ENCODE measurements at regions not wholly inside any gene's neighbourhood (a gene's known extent, or its start where the extent isn't known, plus 50 kb on each side); places are given as distances from the start of the nearest gene placed in this dataset.
A peak's percentile ranks its signal among the peaks of the same experiment; 100 is the strongest.

DNA sequence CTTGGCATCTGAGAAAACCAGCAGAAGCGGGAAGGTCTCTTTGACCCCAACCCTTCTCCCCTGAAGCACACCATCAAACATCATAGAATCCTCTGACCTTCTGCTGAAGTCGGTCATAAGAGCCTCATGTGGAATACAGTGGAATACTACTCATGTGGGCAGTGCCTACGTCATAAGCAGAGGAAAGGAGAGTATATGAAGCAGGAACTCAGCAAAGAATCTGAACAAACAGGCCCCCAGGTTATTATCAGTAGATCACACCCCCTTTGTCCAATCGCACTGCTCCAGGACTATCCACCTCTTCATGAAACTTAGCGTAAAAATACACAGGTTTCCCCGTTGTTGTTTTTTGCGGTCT, 394.1 kb upstream of the PROK2 start:
- TF ChIP-seq CTCF (IDR thresholded peaks at IDR 0.05) (no peak), POLR2AphosphoS5 (IDR thresholded peaks at IDR 0.05; ENCODE audit: insufficient read depth in 1 of 2, low read depth in 1 of 2) (no peak), POLR2A (IDR thresholded peaks at IDR 0.05) (no peak)
- Histone ChIP-seq H3K36me3 (no peaks in the 10 kb centered on the region), H3K9me3 (no peaks in the 10 kb centered on the region), H3K4me3 (no peak overlapping the region), H3K27ac (no peak overlapping the region), H3K4me1 (peaks cover 29% of the 10 kb centered on the region), H3K27me3 (no peaks in the 10 kb centered on the region)
- DNase-seq (ENCODE audit: extremely low spot score in 2 of 2): no peak
- intact Hi-C loops (cut with DNase I): no loop called here

- Histone ChIP-seq H3K4me3 (no peak overlapping the region), H3K4me1 (peaks cover 32% of the 10 kb centered on the region), H3K36me3 (no peaks in the 10 kb centered on the region), H3K27me3 (no peaks in the 10 kb centered on the region), H3K27ac (no peak overlapping the region), H3K9me3 (no peaks in the 10 kb centered on the region)
- no peak for DNase-seq (ENCODE audit: extremely low spot score in 2 of 2)
- TF ChIP-seq POLR2AphosphoS5 (IDR thresholded peaks at IDR 0.05; ENCODE audit: insufficient read depth in 1 of 2, low read depth in 1 of 2) (no peak), POLR2A (IDR thresholded peaks at IDR 0.05) (no peak), CTCF (IDR thresholded peaks at IDR 0.05) (no peak)
- intact Hi-C loops (cut with DNase I): no loop called here
These were observed 393.6 kb upstream of the PROK2 start for GRCh38 chr3:72178463-72179106.

DNA sequence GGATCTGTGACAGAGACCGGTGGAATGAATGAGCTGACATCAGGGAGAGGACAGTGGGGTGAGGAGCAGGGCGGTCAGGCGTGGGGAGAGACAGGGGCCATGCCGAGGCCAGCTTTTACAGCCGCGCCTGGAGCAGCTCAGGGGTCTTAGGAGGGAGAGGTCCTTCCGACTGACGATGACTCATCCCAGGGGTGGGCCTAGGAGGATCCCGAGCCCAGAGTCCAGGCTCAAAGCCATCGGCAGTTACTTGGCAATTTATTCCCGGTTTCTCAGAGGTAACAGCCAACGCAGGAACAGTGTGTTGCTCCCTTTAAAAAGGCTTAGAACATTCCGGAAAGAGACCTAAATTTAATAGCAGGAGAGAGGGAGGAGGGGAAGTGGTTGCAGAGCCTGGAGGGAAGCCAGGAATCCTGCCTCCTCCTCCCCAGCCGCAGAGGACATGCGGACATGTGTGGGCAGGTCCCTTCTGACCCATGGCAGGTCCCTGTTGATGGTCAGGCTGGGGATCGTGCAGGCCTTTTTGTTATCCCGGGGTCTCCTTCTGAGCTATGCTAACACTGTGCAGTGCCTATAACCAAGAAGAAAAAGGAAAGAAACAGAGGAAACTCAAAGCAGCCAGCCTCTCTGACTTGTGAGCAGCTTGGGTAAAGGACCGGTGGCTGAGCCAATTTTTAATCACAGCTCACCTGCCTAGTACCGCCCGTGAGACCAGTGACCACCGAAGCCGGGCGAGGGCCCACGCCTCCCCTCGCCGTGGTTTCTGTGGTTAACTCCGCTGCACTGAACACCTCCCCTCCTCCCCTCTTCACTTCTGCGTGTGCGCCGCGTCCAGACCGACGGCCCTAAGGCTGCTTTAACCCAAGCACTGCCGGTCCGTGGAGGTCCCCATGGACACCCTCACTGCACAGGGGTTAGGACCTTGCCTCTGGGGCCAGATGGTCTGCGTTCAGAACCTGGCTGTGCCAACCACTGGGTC, 392.4 kb upstream of the PROK2 start:
- Histone ChIP-seq H3K4me3 (peak overlapping the region in 1 of 2 donors; percentile 18), H3K36me3 (no peaks in the 10 kb centered on the region), H3K27me3 (no peaks in the 10 kb centered on the region), H3K9me3 (no peaks in the 10 kb centered on the region), H3K4me1 (peaks cover 45% of the 10 kb centered on the region), H3K27ac (peak overlapping the region; percentile 62)
- no peak for TF ChIP-seq CTCF (IDR thresholded peaks at IDR 0.05)
- peak; percentile 32 to 52 for TF ChIP-seq POLR2AphosphoS5 (IDR thresholded peaks at IDR 0.05; ENCODE audit: insufficient read depth in 1 of 2, low read depth in 1 of 2)
- TF ChIP-seq POLR2A (IDR thresholded peaks at IDR 0.05): no peak
- DNase-seq (ENCODE audit: extremely low spot score in 2 of 2): no peak
- intact Hi-C loops (cut with DNase I): no loop called here

DNA sequence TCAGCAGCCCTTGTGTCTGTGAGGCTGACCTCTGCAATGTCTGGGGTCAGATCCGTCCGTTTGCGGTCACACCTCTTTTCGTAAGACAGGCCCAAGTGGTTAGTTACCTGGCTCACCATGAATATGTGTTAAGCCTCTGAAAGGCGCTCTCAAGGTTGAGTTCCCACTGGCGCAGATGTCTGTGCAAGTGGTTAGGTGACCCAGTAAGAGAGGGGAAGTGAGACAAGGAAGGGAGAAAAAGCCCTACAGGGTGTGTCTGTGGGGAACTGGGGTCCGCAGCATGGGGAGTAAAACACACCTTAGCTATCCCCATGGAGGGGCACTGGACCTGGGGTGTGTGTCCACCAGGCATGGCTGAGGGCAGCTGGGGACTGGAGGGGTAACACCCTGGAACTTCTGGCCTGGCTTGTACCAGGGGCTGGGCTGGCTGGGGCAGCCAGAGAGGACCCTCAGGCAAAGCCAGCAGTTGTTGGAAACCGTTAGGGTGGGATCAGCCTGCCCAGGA, 391.6 kb upstream of the PROK2 start:
- Histone ChIP-seq H3K36me3 (no peaks in the 10 kb centered on the region), H3K4me1 (peaks cover 52% of the 10 kb centered on the region), H3K27ac (peak overlapping the region; percentile 62), H3K9me3 (no peaks in the 10 kb centered on the region), H3K27me3 (no peaks in the 10 kb centered on the region), H3K4me3 (peak overlapping the region in 1 of 2 donors; percentile 18)
- DNase-seq (ENCODE audit: extremely low spot score in 2 of 2): no peak
- no peak for TF ChIP-seq CTCF (IDR thresholded peaks at IDR 0.05)
- TF ChIP-seq POLR2AphosphoS5 (IDR thresholded peaks at IDR 0.05; ENCODE audit: insufficient read depth in 1 of 2, low read depth in 1 of 2): no peak
- no peak for TF ChIP-seq POLR2A (IDR thresholded peaks at IDR 0.05)
- intact Hi-C loops (cut with DNase I): no loop called here

All from vagina (tissue), 2 donors.